Activated naive CD8-positive, alpha-beta T cell (primary cell): ENCODE measurements at regions not wholly inside any gene's neighbourhood (a gene's known extent, or its start where the extent isn't known, plus 50 kb on each side); places are given as distances from the start of the nearest gene placed in this dataset.
"Not testable (repeated sequence)": the region's sequence is repeated elsewhere in the genome, so short reads cannot be mapped to it uniquely, and the experiment has no call there.

Experiments
- H3K27ac Mint-ChIP-seq: one replicate; pipeline ENCODE4 v1.8.0; 2021; ENCODE audit warnings: mixed read lengths
- H3K27me3 Mint-ChIP-seq: one replicate; pipeline ENCODE4 v1.8.0; 2021; ENCODE audit warnings: mixed read lengths
- H3K36me3 Mint-ChIP-seq: one replicate; pipeline ENCODE4 v1.8.0; 2021; ENCODE audit warnings: mixed read lengths
- H3K4me1 Mint-ChIP-seq: one replicate; pipeline ENCODE4 v1.8.0; 2021; ENCODE audit warnings: low read depth, mixed read lengths
- H3K4me3 Mint-ChIP-seq: one replicate; pipeline ENCODE4 v1.8.0; 2021; ENCODE audit warnings: mild to moderate bottlenecking, mixed read lengths
- H3K9me3 Mint-ChIP-seq: one replicate; pipeline ENCODE4 v1.8.0; 2021; ENCODE audit warnings: low read depth, mixed read lengths

DNA sequence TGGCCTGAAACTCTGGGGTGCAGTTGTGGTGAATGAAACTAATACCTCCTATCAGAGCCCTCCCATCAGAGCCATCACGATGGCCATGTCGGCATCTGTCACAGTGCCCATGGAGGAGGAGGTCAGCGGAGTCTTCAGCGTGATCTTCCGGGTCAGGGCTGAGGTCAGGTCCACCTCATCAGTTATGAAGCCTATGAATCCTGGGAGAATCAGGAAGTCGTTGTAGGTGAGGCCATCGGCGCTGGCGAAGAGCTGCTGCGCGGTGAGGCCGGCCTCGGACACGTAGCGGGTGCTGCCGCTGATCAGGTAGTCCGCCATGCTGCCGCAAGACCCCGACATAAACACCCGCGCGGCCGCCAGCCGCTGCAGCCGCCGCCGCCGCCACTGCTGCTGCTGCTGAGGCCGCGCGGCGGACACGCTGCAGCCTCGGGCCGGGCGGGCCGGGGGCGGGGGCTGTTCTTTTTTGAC is 376.7 kb upstream of the MAOA start:
- Mint-ChIP-seq H3K4me1 (no peaks in the 10 kb centered on the region), H3K36me3 (peaks cover 2% of the 10 kb centered on the region), H3K9me3 (peaks cover 11% of the 10 kb centered on the region), H3K4me3 (no peak overlapping the region), H3K27ac (no peak overlapping the region), H3K27me3 (no peaks in the 10 kb centered on the region)

DNA sequence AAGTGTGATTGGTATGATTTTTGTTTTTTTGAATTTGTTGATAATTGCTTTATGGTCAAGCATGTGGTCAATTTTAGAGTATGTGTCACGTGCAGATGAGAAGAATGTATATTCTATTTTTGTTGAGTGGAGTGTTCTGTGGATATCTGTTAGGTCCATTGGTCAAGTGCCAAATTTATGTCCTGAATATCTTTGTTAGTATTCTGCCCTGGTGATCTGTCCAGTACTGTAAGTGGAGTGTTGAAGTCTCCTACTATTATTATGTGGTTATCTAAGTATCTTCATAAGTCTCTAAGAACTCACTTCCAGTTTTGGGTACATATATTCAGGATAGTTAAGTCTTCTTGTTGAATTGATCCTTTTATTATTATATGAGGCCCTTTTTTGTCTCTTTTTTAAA is 372.9 kb upstream of the MAOA start:
- Mint-ChIP-seq H3K27me3 (no peaks in the 10 kb centered on the region), H3K9me3 (peaks cover 11% of the 10 kb centered on the region), H3K4me3 (no peak overlapping the region), H3K4me1 (no peaks in the 10 kb centered on the region), H3K27ac (no peak overlapping the region), H3K36me3 (peaks cover 2% of the 10 kb centered on the region)

DNA sequence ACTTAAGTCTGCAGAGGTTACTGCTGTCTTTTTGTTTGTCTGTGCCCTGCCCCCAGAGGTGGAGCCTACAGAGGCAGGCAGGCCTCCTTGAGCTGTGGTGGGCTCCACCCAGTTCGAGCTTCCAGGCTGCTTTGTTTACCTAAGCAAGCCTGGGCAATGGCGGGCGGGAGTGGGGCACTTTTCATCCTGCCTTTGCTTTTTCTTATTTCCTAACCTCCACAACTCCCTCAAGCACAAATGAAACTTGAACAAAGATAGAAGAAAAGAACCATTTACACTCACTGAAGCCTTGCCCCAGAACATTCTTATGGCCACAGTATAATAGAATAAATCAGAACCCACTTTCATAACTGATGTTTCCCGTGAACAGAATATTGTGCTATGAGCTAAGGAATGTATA is 344.5 kb upstream of the MAOA start:
- H3K4me1 Mint-ChIP-seq = peaks cover 15% of the 10 kb centered on the region
- H3K36me3 Mint-ChIP-seq, H3K9me3 Mint-ChIP-seq, H3K27ac Mint-ChIP-seq, H3K27me3 Mint-ChIP-seq, H3K4me3 Mint-ChIP-seq: not testable (repeated sequence)

DNA sequence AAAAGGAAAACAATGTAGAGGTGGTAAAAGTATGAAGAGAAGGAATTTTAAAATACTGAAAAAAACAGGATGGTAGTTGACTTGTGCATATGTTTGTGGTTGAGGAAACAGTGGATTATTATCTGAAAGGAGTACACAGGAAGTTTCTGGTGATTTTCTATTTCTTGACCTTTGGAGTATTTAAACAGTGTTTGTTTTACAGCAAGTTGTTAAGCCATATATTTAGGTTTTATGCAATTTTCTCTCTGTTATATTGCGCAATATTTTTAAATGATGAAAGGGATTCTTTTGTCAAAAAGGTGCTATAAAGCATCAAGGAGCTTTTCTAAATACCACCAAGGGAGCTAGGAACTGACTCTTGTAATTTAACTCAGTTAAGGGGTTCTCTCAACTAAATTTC is 343.1 kb upstream of the MAOA start:
- no peak overlapping the region for H3K4me3 Mint-ChIP-seq
- no peak overlapping the region for H3K27ac Mint-ChIP-seq
- no peaks in the 10 kb centered on the region for H3K36me3 Mint-ChIP-seq
- no peaks in the 10 kb centered on the region for H3K9me3 Mint-ChIP-seq
- no peaks in the 10 kb centered on the region for H3K27me3 Mint-ChIP-seq
- H3K4me1 Mint-ChIP-seq = peaks cover 17% of the 10 kb centered on the region

DNA sequence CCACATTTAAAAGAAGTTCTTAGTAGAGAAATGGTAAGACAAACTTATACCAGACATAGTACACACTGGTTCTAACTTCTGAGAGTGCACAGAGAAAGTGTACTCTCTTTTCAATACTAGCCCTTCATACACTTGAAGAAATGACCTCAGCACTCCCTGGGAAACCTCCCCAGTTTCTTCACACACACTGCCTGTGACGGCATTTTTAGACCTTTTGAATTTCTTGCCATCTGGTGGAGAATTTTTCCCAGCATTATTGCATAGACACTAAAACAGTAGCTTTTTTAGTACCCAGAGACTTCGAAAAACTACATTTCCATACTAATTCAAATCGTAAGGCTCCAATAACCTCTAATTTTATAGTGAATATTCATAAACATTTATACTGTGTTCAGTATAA is 341.6 kb upstream of the MAOA start:
- H3K4me1 Mint-ChIP-seq = peaks cover 18% of the 10 kb centered on the region
- no peak overlapping the region for H3K27ac Mint-ChIP-seq
- H3K36me3 Mint-ChIP-seq = no peaks in the 10 kb centered on the region
- no peak overlapping the region for H3K4me3 Mint-ChIP-seq
- H3K27me3 Mint-ChIP-seq = no peaks in the 10 kb centered on the region
- no peaks in the 10 kb centered on the region for H3K9me3 Mint-ChIP-seq

DNA sequence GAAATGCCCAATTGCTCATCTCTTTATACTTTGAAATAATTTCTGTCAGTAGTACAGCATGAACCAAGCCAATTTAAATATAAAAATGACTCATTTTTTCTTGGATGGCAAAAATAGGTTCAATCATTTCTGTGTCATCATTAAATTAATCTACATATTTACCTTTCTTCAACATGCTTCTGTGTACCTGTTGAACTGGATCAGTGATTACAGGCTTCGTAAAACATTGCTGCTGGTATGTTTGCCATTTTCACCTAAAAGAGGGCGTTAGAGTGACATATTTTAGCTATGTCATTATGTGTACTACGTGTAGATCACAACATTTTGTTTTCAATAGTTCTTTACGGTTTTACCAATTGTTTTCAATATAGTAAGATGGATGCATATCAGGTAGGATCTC is 340.5 kb upstream of the MAOA start:
- no peaks in the 10 kb centered on the region for H3K36me3 Mint-ChIP-seq
- H3K27ac Mint-ChIP-seq = no peak overlapping the region
- no peaks in the 10 kb centered on the region for H3K9me3 Mint-ChIP-seq
- peaks cover 18% of the 10 kb centered on the region for H3K4me1 Mint-ChIP-seq
- H3K4me3 Mint-ChIP-seq = no peak overlapping the region
- no peaks in the 10 kb centered on the region for H3K27me3 Mint-ChIP-seq

DNA sequence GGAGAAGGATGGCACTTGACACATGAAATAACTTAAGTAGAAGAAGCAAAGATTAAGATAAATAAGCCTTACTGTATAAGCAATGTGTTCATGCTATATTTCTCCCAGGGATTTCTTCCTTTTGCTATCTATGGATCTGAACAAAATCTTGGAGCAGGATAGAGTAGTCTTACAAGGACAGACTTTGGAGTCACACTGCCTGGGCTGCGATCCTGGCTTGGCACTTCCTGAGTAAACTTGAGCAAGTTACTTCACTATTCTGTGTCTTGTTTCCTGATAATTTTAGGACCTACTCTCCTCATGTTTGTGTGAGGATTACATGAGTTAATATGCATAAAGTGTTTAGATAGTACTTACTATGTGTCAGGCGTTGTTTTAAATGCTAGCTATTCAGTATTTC is 340.0 kb upstream of the MAOA start:
- H3K4me3 Mint-ChIP-seq = no peak overlapping the region
- H3K27me3 Mint-ChIP-seq = no peaks in the 10 kb centered on the region
- H3K9me3 Mint-ChIP-seq = no peaks in the 10 kb centered on the region
- H3K27ac Mint-ChIP-seq = no peak overlapping the region
- H3K4me1 Mint-ChIP-seq = peaks cover 18% of the 10 kb centered on the region
- H3K36me3 Mint-ChIP-seq = no peaks in the 10 kb centered on the region

DNA sequence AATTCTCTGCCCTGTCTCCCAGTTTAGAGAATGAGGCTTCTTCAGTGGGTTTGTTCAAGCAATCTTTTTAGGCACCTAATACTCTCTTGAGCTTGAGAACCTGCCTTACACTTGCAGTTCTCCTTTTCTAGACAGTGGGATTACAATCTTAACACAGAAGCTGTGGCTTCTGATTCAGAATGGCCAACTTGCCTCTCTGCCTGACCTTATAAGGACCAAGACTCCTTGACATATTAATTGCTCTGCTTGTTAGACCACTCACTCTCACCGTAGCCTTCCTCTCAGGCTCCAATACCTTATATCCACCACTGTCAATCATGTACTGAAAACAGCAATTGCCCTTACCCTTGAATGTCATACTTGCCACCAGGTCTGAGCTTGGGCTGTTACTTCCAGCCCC is 338.7 kb upstream of the MAOA start:
- no peaks in the 10 kb centered on the region for H3K36me3 Mint-ChIP-seq
- H3K4me3 Mint-ChIP-seq = no peak overlapping the region
- peaks cover 16% of the 10 kb centered on the region for H3K4me1 Mint-ChIP-seq
- no peaks in the 10 kb centered on the region for H3K27me3 Mint-ChIP-seq
- H3K9me3 Mint-ChIP-seq = peaks cover 6% of the 10 kb centered on the region
- H3K27ac Mint-ChIP-seq = no peak overlapping the region

DNA sequence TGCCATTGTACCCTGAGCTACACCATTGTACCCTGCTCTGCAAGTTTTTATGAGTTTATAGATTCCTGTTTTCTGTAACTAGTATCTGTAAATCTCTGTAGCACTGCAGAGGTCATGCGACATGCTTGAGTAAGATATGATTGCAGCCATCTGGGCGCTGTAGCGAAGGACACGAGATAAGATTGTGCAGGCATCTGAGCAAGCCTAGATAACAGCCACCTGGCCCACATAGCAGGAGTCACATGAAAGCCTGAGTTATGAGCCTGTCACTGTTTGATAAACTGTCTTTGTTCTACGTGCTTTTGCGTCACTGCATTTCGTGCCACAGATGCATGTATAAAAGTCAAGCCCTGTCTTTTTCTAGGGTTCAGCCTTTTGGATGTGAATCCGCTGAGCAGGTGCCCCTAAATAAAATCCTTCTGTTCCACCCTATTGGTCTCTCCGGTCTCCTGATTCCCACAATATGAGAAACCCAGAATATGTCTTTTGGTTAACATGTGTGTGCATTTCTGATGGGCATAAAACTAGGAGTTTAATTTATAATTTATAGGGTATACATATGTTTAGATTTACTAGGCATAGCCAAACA is 327.6 kb upstream of the MAOA start:
- no peaks in the 10 kb centered on the region for H3K27me3 Mint-ChIP-seq
- H3K4me3 Mint-ChIP-seq = no peak overlapping the region
- H3K27ac Mint-ChIP-seq = no peak overlapping the region
- peaks cover 12% of the 10 kb centered on the region for H3K36me3 Mint-ChIP-seq
- peaks cover 2% of the 10 kb centered on the region for H3K4me1 Mint-ChIP-seq
- H3K9me3 Mint-ChIP-seq = peaks cover 11% of the 10 kb centered on the region

DNA sequence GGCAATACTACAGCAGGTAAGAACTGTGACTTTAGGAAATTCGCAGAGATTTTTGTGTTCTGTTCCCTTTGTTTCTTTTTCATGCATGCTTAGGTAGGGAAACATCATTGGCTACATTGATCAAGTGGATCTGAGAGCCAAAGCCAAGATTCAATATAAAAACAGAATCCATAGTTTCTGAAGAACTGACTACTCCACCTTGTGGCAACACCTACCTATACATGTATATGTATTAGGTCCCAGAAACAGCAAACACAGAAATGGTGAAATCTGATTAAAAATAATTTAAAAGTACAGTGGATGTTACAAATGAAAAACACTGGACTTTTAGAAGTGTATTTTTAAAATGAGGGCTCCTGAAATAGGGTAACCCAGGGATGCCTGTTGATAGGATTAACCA is 322.6 kb upstream of the MAOA start:
- Mint-ChIP-seq H3K27me3 (no peaks in the 10 kb centered on the region), H3K27ac (no peak overlapping the region), H3K4me1 (peaks cover 3% of the 10 kb centered on the region), H3K36me3 (no peaks in the 10 kb centered on the region), H3K4me3 (no peak overlapping the region), H3K9me3 (no peaks in the 10 kb centered on the region)

DNA sequence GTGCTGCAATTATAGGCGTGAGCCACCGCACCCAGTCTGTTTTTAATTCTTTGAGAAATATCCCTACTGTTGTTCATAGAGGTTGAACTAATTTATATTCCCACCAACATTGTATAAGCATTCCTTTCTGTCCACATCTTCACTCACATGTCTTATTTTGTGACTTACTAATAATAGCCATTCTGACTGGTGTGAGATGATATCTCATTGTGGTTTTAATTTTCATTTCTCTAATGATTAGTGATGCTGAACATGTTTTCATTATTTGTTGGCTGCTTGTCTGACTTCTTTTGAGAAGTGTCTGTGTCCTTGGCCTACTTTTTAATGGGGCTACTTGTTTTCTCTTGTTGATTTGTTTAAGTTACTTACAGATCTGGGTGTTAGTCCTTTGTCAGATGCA is 310.9 kb upstream of the MAOA start:
- H3K27me3 Mint-ChIP-seq = no peaks in the 10 kb centered on the region
- H3K4me3 Mint-ChIP-seq = no peak overlapping the region
- H3K9me3 Mint-ChIP-seq = no peaks in the 10 kb centered on the region
- no peak overlapping the region for H3K27ac Mint-ChIP-seq
- peaks cover 3% of the 10 kb centered on the region for H3K4me1 Mint-ChIP-seq
- H3K36me3 Mint-ChIP-seq = no peaks in the 10 kb centered on the region

DNA sequence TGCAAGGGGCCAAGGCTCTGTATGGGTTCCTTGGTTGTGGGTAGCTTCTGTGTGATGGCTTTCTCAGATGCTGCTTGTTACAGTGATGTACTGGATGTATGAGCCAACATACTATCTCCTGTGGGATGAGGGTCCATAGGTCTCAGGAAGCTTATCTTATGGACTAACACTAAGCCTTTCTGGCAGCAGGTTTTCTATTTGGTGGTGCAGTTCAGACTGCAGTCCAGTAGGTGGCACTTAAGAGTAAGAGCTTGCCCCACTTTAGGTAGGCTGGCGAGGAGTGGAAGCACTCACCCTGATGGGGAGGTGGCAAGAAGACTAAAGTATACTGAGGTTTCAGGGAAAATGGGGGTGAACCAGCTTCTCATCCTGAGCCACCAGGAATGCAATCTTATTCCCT is 306.7 kb upstream of the MAOA start:
- H3K9me3 Mint-ChIP-seq = no peaks in the 10 kb centered on the region
- H3K27me3 Mint-ChIP-seq = no peaks in the 10 kb centered on the region

DNA sequence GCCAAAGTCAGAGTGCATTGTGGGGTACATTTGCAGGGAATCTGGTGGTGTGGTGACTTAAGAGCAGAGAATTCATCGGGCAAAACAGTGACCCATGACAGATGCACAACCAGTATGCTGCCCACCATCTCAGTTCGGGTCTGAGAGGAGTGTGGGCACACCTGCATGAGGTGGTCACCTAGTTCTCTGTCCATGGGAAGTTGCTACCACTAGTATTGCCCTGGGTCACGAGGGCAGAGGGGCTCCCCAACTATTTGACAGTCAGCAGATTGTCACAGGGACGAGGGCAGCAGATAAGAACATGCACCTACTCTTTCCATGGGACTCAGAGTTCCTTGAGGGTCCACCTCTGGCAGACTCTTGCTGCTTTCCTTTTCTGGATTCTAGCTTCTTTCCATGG is 305.2 kb upstream of the MAOA start:
- Mint-ChIP-seq H3K4me3 (no peak overlapping the region), H3K36me3 (no peaks in the 10 kb centered on the region), H3K27ac (no peak overlapping the region), H3K4me1 (peaks cover 6% of the 10 kb centered on the region), H3K9me3 (no peaks in the 10 kb centered on the region), H3K27me3 (no peaks in the 10 kb centered on the region)

More for the DNA sequence above, 306.7 kb upstream of the MAOA start:
- H3K27ac Mint-ChIP-seq = no peak overlapping the region
- H3K4me1 Mint-ChIP-seq = peaks cover 8% of the 10 kb centered on the region
- no peaks in the 10 kb centered on the region for H3K36me3 Mint-ChIP-seq
- no peak overlapping the region for H3K4me3 Mint-ChIP-seq

DNA sequence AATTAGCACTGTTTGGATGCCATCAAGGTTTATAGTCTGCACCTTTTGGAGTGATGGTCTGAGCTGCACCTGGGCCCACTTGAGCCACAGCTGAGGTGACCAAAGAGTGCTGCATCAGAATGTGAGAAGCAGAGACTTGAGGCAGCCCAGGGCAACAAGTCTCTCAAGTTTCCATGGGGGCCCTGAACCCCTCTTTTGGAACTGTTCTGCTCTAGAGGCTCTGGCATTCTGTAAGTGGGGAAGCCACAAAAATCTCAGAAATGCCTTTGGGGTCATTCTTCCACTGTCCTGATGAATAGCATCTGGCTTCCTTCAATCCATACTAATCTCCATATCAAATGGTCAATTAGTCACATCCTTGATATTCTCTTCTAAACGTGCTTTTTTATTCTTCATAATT is 298.4 kb upstream of the MAOA start:
- H3K36me3 Mint-ChIP-seq = no peaks in the 10 kb centered on the region
- H3K4me3 Mint-ChIP-seq = no peak overlapping the region
- no peak overlapping the region for H3K27ac Mint-ChIP-seq
- H3K27me3 Mint-ChIP-seq = no peaks in the 10 kb centered on the region
- H3K4me1 Mint-ChIP-seq = no peaks in the 10 kb centered on the region
- H3K9me3 Mint-ChIP-seq = no peaks in the 10 kb centered on the region

DNA sequence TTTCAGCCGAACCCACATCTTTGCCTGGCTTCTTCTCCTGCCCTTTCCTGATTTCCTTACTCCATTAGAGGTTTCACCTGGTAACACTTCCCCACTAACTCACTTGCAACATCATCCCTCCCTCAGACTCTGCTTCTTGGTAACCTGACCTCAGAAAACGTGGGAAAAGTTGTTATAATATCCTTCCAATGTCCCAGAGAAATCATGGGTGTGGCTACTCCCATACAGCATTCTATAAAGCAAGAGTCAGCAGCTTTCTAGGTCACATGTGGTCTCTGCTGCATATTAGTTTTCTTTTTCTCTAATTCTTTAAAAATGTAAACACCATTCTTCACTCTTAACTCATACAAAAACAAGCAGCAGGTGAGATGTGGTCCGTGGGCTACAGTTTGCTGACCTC is 283.1 kb upstream of the MAOA start:
- Mint-ChIP-seq H3K27me3 (no peaks in the 10 kb centered on the region), H3K36me3 (peaks cover 4% of the 10 kb centered on the region), H3K4me3 (no peak overlapping the region), H3K9me3 (peaks cover 6% of the 10 kb centered on the region), H3K27ac (no peak overlapping the region), H3K4me1 (no peaks in the 10 kb centered on the region)

DNA sequence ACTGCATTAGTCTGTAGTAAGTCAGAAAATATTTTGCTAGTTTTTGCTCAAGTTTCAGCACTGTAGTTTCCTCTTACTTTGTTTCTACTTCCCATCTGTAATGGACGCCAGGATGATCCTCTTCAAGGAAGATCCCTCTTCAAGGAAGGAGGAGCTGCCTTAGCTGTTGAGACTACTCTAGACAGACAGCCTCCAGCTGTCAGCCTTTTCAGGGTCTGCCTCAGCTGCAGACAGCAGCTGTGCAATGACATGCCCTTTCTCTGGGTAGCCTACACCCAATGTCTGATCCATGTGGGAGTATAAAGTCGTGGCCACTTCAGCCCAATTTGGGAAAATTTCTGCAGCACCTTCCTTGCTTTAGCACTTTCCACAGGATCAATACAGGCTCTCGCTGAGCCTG is 281.0 kb upstream of the MAOA start:
- H3K27me3 Mint-ChIP-seq = no peaks in the 10 kb centered on the region
- H3K4me3 Mint-ChIP-seq = no peak overlapping the region
- no peaks in the 10 kb centered on the region for H3K4me1 Mint-ChIP-seq
- peaks cover 4% of the 10 kb centered on the region for H3K36me3 Mint-ChIP-seq
- peaks cover 5% of the 10 kb centered on the region for H3K9me3 Mint-ChIP-seq
- H3K27ac Mint-ChIP-seq = no peak overlapping the region
